IPS DF 6.9 (cell line): ENCODE measurements at regions not wholly inside any gene's neighbourhood (a gene's known extent, or its start where the extent isn't known, plus 50 kb on each side); places are given as distances from the start of the nearest gene placed in this dataset.

Source experiments
- DNase-seq: peaks from one replicate; pipeline ENCODE4 v3.0.0-alpha.2; 2013; ENCODE audit warnings: low read depth, low spot score
- H3K27ac ChIP-seq: one replicate; pipeline ENCODE4 v1.5.1; 2013; ENCODE audit warnings: low read length, control low read depth
- H3K27me3 ChIP-seq: 2 replicates; pipeline ENCODE4 v1.6.1; 2013; ENCODE audit warnings: mild to moderate bottlenecking, low read length; ENCODE audit not compliant: control insufficient read depth, insufficient read depth
- H3K36me3 ChIP-seq: 2 replicates; pipeline ENCODE4 v1.6.1; 2013; ENCODE audit warnings: low read length; ENCODE audit not compliant: control insufficient read depth, insufficient read depth
- H3K4me1 ChIP-seq: 2 replicates; pipeline ENCODE4 v1.6.1; 2013; ENCODE audit warnings: low read length; ENCODE audit not compliant: control insufficient read depth, insufficient read depth
- H3K4me3 ChIP-seq: 2 replicates; pipeline ENCODE4 v1.5.1; 2013; ENCODE audit warnings: mild to moderate bottlenecking, low read length
- H3K9me3 ChIP-seq: 2 replicates; pipeline ENCODE4 v1.6.1; 2013; ENCODE audit warnings: low read length, inconsistent platforms; ENCODE audit not compliant: control insufficient read depth, insufficient read depth
- WGBS: extraction: QIAGEN DNeasy Blood & Tissue Kit; methylation state at CpG from one replicate; pipeline ENCODE4 v1.1.7; 2013; ENCODE audit warnings: mixed read lengths, missing lambda C conversion rate; ENCODE audit not compliant: insufficient read length, insufficient coverage; 5-methylcytosine and 5-hydroxymethylcytosine counted together

DNA sequence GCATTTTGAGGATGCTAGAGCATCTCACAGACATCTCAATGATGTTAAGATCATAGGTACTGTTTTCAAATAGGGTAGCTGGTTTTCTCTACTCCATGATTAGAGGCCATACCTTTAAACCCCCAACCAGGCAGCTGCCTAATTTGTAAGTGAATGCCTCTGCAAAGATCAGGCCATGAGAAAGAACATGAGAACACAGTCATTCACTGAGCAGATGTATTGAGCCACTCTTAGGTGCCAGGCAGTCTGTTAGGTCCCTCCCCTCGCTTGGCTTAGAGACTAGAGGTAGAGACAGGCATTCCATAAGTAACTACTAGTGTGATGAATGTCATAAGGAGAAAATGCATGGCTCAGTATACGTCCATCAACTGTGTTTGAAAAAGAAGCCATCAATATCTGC is 410.0 kb downstream of the FGF9 start:
- no peak overlapping the region for H3K27ac ChIP-seq
- no peaks in the 10 kb centered on the region for H3K36me3 ChIP-seq
- no peaks in the 10 kb centered on the region for H3K4me1 ChIP-seq
- H3K9me3 ChIP-seq = no peaks in the 10 kb centered on the region
- no peak for DNase-seq
- H3K27me3 ChIP-seq = peaks cover 3% of the 10 kb centered on the region
- no peak overlapping the region for H3K4me3 ChIP-seq
- no CpG with 5 or more reads among the region's 2 CpGs for whole genome bisulfite sequencing

DNA sequence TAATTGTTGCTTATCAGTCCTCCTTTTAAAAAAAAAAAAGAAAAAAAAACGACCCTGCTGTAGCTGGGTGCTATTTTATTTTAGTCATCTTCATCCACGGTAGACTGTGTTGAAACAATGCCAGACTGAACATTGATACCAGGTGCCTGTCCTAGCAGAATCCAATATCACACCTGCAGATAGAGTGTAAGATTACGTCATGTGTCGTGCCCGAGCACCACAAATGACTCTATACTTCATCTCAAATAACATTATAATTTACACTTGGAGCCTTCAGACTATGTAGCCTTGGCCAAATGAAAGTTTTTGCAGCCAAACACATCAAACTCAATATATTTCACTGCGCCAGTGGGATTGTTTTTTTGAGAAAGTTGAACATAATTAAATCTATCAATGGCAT is 410.6 kb downstream of the FGF9 start:
- no peak for DNase-seq
- H3K4me3 ChIP-seq = no peak overlapping the region
- no peaks in the 10 kb centered on the region for H3K36me3 ChIP-seq
- no CpG with 5 or more reads among the region's 6 CpGs for WGBS
- H3K9me3 ChIP-seq = no peaks in the 10 kb centered on the region
- H3K4me1 ChIP-seq = no peaks in the 10 kb centered on the region
- peaks cover 3% of the 10 kb centered on the region for H3K27me3 ChIP-seq
- H3K27ac ChIP-seq = no peak overlapping the region

GRCh38 chr13:22082030-22082429 is 411.2 kb downstream of the FGF9 start:
- Histone ChIP-seq H3K9me3 (no peaks in the 10 kb centered on the region), H3K27me3 (peaks cover 3% of the 10 kb centered on the region), H3K36me3 (no peaks in the 10 kb centered on the region), H3K4me1 (no peaks in the 10 kb centered on the region), H3K27ac (no peak overlapping the region), H3K4me3 (no peak overlapping the region)
- no peak for DNase-seq
- no CpG with 5 or more reads among the region's 2 CpGs for WGBS

DNA sequence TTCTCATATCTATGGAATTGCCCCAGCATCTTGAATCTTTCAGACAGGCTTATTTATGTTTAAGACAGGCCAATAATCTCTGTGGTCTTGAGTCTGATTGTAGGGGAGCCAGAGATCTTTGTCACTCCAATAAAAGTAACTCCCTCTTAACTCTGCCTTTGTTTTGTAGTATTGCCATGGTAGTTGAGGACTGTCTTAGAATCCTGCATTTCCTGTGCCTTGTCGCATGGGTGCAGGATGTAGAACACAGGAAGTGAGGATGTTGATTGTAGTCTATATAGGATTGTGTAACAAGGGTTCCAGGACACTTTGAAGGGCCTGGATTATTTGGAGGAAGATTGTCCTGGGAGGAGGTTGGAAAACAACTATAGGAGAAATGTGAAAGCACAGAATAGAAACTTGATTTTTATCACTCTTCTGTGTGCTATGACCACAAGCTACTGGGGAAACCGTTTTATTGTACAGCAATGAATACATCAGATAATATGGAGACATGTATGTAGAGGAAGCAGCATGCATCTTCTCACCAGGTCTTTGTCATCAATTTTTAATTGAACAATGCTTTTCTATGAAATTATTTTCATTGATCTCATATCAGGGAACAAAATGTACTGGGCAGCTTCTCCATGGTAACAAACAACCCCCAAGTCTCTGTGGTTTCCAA is 411.7 kb downstream of the FGF9 start:
- Histone ChIP-seq H3K9me3 (no peaks in the 10 kb centered on the region), H3K4me1 (no peaks in the 10 kb centered on the region), H3K4me3 (no peak overlapping the region), H3K27me3 (peaks cover 3% of the 10 kb centered on the region), H3K27ac (no peak overlapping the region), H3K36me3 (no peaks in the 10 kb centered on the region)
- DNase-seq = no peak
- WGBS = no CpG with 5 or more reads among the region's 2 CpGs

GRCh38 chr13:22085001-22085400 is 414.1 kb downstream of the FGF9 start:
- H3K4me1 ChIP-seq = no peaks in the 10 kb centered on the region
- H3K27me3 ChIP-seq = no peaks in the 10 kb centered on the region; the same call in none of the 2 replicates
- DNase-seq = no peak
- H3K36me3 ChIP-seq = no peaks in the 10 kb centered on the region
- no peak overlapping the region for H3K4me3 ChIP-seq
- H3K9me3 ChIP-seq = no peaks in the 10 kb centered on the region; the same call in 1 of the 2 replicates
- H3K27ac ChIP-seq = no peak overlapping the region
- WGBS = no CpG with 5 or more reads among the region's 2 CpGs

DNA sequence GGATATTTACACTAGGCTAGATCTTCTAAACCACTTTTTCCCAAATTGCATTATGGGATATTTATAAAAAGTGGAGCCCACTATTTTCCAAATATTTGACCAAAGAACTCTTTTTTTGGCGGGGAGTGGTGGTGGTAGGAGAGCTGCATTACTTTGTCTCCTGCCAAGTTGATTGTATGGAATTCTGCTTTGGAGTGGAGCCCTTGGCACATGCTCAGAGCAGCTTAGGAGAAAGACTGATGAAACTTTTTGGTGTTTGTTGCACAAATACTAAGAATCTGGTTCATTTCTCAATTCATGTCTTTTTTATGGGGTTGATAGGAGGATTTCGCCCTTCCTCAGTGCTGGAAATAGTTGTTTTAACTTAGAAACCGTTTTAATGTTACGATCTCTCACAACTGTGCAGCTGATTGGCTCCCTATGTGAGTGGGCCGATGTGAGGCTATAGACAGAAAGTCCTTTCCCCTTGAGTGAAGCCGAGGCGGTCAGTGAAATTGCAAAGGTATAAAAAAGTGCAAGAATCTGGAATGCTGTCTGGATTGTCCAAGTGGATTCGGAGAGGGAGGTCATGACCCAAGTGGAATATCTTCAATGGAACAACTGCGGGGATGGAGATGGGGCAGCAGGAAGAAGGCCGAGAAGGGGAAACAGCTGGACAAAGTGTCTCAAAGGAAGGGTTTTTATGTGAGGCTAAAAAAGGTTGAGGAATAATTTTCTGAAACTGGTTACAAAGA is 415.9 kb downstream of the FGF9 start:
- no peaks in the 10 kb centered on the region; the same call in none of the 2 replicates for H3K27me3 ChIP-seq
- DNase-seq = no peak
- H3K4me1 ChIP-seq = no peaks in the 10 kb centered on the region
- no peak overlapping the region for H3K27ac ChIP-seq
- WGBS = no CpG with 5 or more reads among the region's 10 CpGs
- H3K36me3 ChIP-seq = no peaks in the 10 kb centered on the region
- H3K4me3 ChIP-seq = no peak overlapping the region
- H3K9me3 ChIP-seq = no peaks in the 10 kb centered on the region; the same call in 1 of the 2 replicates

GRCh38 chr13:22090106-22090505 is 419.2 kb downstream of the FGF9 start:
- no peak overlapping the region for H3K4me3 ChIP-seq
- no peaks in the 10 kb centered on the region for H3K4me1 ChIP-seq
- DNase-seq = no peak
- no peaks in the 10 kb centered on the region; the same call in 1 of the 2 replicates for H3K27me3 ChIP-seq
- H3K9me3 ChIP-seq = no peaks in the 10 kb centered on the region; the same call in 1 of the 2 replicates
- no peaks in the 10 kb centered on the region for H3K36me3 ChIP-seq
- WGBS = no CpG with 5 or more reads among the region's 4 CpGs
- no peak overlapping the region for H3K27ac ChIP-seq

GRCh38 chr13:22091222-22091970 is 420.5 kb downstream of the FGF9 start:
- Histone ChIP-seq H3K4me3 (no peak overlapping the region), H3K27ac (no peak overlapping the region), H3K36me3 (no peaks in the 10 kb centered on the region), H3K4me1 (no peaks in the 10 kb centered on the region), H3K27me3 (no peaks in the 10 kb centered on the region), H3K9me3 (no peaks in the 10 kb centered on the region; the same call in 1 of the 2 replicates)
- no CpG with 5 or more reads among the region's 10 CpGs for WGBS
- DNase-seq = no peak

GRCh38 chr13:22091971-22092300 is 421.1 kb downstream of the FGF9 start:
- Histone ChIP-seq H3K4me3 (no peak overlapping the region), H3K27ac (no peak overlapping the region), H3K27me3 (no peaks in the 10 kb centered on the region), H3K36me3 (no peaks in the 10 kb centered on the region), H3K9me3 (no peaks in the 10 kb centered on the region; the same call in 1 of the 2 replicates), H3K4me1 (no peaks in the 10 kb centered on the region)
- no CpG with 5 or more reads among the region's 6 CpGs for WGBS
- no peak for DNase-seq

- Histone ChIP-seq H3K4me1 (no peaks in the 10 kb centered on the region), H3K9me3 (no peaks in the 10 kb centered on the region; the same call in 1 of the 2 replicates), H3K27ac (no peak overlapping the region), H3K36me3 (no peaks in the 10 kb centered on the region), H3K27me3 (no peaks in the 10 kb centered on the region), H3K4me3 (no peak overlapping the region)
- DNase-seq = no peak
- no CpG with 5 or more reads among the region's 5 CpGs for WGBS
These were observed 422.1 kb downstream of the FGF9 start for GRCh38 chr13:22092791-22093560.
